HG03439 (cell line): ENCODE measurements at regions not wholly inside any gene's neighbourhood (a gene's known extent, or its start where the extent isn't known, plus 50 kb on each side); places are given as distances from the start of the nearest gene placed in this dataset.

Source experiments
- ATAC-seq: cut with Tn5 transposase; IDR thresholded peaks from one replicate; pipeline ENCODE4 v1.9.1; 2021; ENCODE audit warnings: mild to moderate bottlenecking, moderate library complexity; ENCODE audit not compliant: unreplicated experiment

GRCh38 chr10:113433711-113434110 lies 119.1 kb upstream of the HABP2 start:
- ATAC-seq = no peak

- no peak for ATAC-seq
These were observed 118.5 kb upstream of the HABP2 start for GRCh38 chr10:113434315-113434714.

DNA sequence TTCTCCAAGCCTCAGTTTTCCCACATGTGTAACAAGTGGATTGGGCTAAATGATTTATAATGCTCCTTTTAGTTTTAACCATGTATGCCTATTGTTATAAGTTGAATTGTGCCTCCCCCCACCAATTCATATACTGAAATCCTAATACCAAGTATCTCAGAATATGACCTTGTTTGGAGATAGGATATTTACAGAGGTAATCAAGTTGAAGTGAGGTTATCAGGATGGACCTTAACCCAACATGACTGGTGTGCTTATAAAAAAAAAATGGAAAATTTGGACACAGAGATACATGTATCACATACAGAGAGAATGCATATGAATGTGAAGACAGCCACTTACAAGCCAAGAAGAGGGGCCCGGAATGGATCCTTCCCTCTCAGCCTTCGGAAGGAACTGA lies 117.9 kb upstream of the HABP2 start:
- ATAC-seq = no peak

- ATAC-seq = no peak
These were observed 117.0 kb upstream of the HABP2 start for GRCh38 chr10:113435881-113436280.

- no peak for ATAC-seq
These were observed 116.0 kb upstream of the HABP2 start for GRCh38 chr10:113436851-113437250.

DNA sequence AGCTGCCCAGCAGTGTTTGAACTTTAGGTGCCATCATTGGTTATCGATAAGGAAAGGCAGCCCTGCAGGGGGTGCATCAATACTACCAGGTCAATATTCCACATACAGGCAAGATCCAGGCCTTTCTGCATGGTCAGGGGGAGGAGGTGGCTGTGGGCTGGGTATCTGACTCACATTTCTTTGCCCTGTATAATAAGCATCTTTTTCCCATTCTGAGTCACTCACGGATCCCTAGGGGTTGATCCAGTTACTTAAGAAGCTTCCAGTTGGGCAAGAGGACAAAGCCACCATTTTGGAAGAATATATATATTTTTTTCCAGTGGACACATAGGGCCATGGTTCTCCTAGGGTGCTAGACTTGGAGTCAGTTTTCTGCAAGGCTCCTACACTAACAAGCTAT lies 114.2 kb upstream of the HABP2 start:
- ATAC-seq = no peak

DNA sequence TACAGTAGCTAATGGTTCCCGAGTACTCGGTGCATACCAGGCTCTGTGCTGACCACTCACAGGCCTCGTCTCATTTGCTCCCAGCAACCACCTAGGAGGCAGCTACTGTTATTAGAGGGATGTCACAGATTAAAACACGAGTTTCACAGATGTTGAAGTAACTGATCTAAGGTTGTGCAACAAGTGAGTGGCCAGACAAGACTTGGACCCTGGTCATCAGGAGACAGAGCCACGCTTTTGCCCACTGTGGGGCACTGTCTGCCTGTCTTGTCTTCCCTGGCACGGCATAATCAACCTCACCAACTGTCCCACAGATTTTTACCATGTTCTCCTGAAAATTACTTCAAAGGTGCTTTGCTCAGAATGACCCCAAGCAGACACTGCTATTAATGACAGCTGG lies 111.6 kb upstream of the HABP2 start:
- ATAC-seq = no peak

GRCh38 chr10:113441686-113442270 lies 111.1 kb upstream of the HABP2 start:
- ATAC-seq = no peak

- no peak for ATAC-seq
These were observed 110.5 kb upstream of the HABP2 start for GRCh38 chr10:113442336-113442735.

- ATAC-seq = no peak
These were observed 109.5 kb upstream of the HABP2 start for GRCh38 chr10:113443141-113443925.

DNA sequence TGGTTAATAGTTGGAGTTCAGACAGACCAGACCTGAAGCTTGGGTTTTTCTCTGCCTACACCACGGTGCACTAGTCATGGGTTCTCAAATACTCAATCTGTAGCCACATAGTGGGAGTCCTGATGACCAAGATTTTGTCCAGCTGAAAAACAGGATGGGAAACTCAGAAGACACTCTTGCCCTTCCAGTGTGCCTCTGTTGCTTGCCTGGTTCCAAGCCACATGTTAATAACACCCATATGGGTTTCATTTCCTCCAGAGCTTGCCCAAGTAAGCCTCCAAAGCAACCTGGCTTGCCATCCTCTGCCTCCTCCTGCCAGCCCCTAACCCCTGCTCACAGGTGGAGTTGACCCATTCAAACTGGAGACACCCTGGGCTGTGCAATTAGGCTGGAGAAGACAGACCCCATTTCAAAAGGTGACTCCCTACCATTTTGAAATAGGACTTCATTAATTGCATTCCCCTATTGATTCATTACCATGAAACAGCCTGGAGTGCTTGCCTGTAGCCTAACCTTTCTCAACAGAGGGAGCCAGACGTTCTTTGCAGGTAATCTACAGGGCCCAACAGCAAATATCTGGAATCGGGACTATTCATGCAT lies 108.0 kb upstream of the HABP2 start:
- no peak for ATAC-seq

DNA sequence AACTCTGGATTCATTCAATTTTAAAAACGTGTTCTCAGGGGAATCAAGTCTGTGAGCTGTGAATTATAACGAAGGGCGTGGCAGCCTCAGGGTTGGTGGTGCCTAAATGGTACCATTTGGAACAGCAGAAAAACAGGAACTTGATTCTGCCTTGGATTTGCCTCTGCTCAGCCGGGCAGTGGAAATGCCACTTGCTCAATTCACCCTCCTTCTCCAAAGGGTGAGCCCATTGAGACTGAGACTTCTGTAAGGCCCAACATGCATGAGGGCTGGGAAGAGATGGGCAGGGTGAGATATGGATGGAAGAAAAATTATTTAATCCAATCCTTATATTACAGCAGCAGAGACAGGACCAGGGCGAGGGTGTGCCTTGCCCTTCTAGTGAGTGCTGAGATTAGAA lies 107.1 kb upstream of the HABP2 start:
- ATAC-seq = no peak

DNA sequence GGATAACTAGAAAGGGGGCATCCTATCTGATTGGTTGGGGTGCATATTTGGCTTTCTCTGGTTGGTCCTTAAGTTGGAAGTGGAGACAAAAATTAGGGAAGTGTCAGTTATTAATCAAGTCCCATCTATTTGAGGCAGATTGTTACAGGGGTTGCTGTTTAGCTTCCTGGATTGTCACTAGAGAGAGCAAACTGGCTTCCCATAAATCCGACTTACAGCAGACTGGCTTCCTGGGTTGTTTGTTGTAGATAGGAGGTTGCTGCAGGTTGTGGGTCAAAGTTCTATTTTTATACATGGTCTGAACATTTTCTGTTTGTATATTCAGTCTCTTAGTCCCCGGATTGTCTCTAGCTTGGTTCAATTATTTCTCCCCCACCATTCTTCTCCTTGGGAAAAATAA lies 106.1 kb upstream of the HABP2 start:
- ATAC-seq = no peak

GRCh38 chr10:113447278-113447677 lies 105.6 kb upstream of the HABP2 start:
- no peak for ATAC-seq

GRCh38 chr10:113449006-113449695 lies 103.7 kb upstream of the HABP2 start:
- ATAC-seq = no peak

GRCh38 chr10:113450046-113450804 lies 102.6 kb upstream of the HABP2 start:
- no peak for ATAC-seq

DNA sequence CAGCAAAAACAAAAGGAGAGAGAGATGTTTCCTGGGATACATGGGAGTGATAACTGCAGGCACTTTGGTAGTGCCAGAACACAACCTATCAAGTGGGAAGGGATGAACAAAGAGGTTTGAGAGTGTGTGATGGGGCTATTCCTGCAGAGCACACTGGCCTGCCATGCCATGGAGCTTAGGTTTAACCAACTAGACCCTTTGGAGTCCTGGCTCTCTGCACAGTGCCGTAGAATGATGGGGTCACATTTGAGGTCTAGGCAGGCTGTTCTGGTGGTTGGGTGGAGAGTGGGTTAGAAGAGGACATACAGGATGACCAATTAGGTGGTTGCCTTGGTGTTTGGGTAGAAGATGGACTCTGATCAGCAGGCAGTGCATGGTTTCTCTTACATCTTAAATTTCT lies 101.9 kb upstream of the HABP2 start:
- no peak for ATAC-seq

DNA sequence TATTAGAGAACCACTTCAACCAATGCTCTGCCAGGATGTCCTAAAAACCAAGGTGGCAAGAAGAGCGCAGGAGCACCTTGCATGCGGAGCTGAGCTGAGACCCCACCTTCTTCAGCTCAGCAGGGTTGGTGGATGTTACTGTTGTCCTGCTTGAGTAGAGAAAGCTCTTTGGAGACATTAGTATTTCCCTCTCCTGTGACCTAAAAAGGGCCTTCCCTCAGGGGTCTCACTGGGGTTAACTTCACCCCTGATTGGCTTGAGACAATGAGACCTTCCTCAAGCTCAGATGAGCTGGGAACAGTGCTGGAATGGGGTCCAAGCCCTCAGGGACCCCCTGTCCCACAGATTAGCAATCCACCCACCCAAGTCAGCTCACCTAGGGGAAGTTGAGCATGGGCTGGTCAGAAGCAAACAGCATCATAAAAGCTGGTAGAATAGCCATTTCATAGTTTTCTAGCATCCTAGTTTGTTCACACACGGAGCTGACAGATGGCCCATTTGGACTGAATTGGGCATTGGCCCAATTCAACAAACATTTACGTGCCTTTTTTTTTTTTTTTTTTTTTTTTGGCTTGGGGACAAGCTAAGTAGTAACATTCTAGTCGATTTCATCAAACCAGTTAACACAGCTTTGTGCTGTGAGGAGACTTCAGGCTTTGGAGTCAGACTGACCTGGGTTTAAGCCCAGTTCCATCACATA lies 100.6 kb upstream of the HABP2 start:
- no peak for ATAC-seq

GRCh38 chr10:113453351-113453750 lies 99.5 kb upstream of the HABP2 start:
- no peak for ATAC-seq

- no peak for ATAC-seq
These were observed 98.4 kb upstream of the HABP2 start for GRCh38 chr10:113454341-113455061.
